Gastroesophageal sphincter (tissue), 3 donors: ENCODE measurements at regions not wholly inside any gene's neighbourhood (a gene's known extent, or its start where the extent isn't known, plus 50 kb on each side); places are given as distances from the start of the nearest gene placed in this dataset.

ENCODE experiments used
- EP300 ChIP-seq: sonication (generic); formaldehyde crosslinking; IDR thresholded peaks from one replicate; pipeline ENCODE4 v1.6.1; 2017; ENCODE audit warnings: antibody characterized with exemption, mild to moderate bottlenecking
- POLR2A ChIP-seq, 2 donors: fragments of 450-650 bp; IDR thresholded peaks; one replicate each; pipeline ENCODE4 v1.6.1; 2017; ENCODE audit warnings: antibody characterized with exemption in 2 of 2, mild to moderate bottlenecking in 2 of 2, moderate library complexity in 1 of 2
- POLR2AphosphoS5 ChIP-seq: sonication (generic); formaldehyde crosslinking; IDR thresholded peaks from one replicate; pipeline ENCODE4 v1.6.1; 2017; ENCODE audit warnings: antibody characterized with exemption
- TF ChIP-seq, protein P1 (sequence below), 4 experiments: fragments of 200-600 bp in 2 of 4; fragments of 450-650 bp in 2 of 4; sonication (generic) in 1 of 4; IDR thresholded peaks; one replicate each; pipeline ENCODE4 v1.5.1; 2017 to 2019; ENCODE audit warnings: antibody characterized with exemption in 4 of 4, mild to moderate bottlenecking in 2 of 4, moderate library complexity in 2 of 4

DNA sequence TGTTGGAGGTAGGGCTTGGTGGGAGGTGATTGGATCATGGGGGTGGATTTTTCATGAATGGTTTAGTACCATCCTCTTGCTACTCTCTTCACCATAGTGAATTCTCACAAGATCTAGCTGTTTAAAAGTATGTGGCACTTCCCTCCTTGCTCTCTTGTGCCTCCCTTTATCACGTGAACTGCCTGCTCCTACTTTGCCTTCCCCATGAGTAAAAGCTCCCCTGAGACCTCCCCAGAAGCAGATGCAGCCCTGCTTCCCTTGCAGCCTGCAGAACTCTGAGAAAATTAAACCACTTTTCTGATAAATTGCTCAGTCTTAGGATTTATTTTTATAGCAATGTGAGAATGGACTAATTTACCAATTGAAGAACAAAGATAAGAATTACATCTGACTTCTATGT lies 223.1 kb downstream of the RNF144A start:
- TF ChIP-seq, protein P1, sequence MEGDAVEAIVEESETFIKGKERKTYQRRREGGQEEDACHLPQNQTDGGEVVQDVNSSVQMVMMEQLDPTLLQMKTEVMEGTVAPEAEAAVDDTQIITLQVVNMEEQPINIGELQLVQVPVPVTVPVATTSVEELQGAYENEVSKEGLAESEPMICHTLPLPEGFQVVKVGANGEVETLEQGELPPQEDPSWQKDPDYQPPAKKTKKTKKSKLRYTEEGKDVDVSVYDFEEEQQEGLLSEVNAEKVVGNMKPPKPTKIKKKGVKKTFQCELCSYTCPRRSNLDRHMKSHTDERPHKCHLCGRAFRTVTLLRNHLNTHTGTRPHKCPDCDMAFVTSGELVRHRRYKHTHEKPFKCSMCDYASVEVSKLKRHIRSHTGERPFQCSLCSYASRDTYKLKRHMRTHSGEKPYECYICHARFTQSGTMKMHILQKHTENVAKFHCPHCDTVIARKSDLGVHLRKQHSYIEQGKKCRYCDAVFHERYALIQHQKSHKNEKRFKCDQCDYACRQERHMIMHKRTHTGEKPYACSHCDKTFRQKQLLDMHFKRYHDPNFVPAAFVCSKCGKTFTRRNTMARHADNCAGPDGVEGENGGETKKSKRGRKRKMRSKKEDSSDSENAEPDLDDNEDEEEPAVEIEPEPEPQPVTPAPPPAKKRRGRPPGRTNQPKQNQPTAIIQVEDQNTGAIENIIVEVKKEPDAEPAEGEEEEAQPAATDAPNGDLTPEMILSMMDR (IDR thresholded peaks at IDR 0.05) = no peak
- TF ChIP-seq POLR2A (IDR thresholded peaks at IDR 0.05) (no peak), POLR2AphosphoS5 (no peak), EP300 (no peak)
